GM21576 (cell line): ENCODE measurements at regions not wholly inside any gene's neighbourhood (a gene's known extent, or its start where the extent isn't known, plus 50 kb on each side); places are given as distances from the start of the nearest gene placed in this dataset.
"Not testable (repeated sequence)": the region's sequence is repeated elsewhere in the genome, so short reads cannot be mapped to it uniquely, and the experiment has no call there.

Source experiments
- ATAC-seq: cut with Tn5 transposase; IDR thresholded peaks from one replicate; pipeline ENCODE4 v1.9.1; 2021; ENCODE audit warnings: mild to moderate bottlenecking, moderate library complexity; ENCODE audit not compliant: unreplicated experiment

- no peak for ATAC-seq
Measured at GRCh38 chr3:182124716-182125115, 413.0 kb downstream of the SOX2 start.

- ATAC-seq: no peak
Measured at GRCh38 chr3:182129740-182130139, 418.0 kb downstream of the SOX2 start.

GRCh38 chr3:182133752-182134151 lies 422.0 kb downstream of the SOX2 start:
- no peak for ATAC-seq

GRCh38 chr3:182135056-182135455 lies 423.3 kb downstream of the SOX2 start:
- ATAC-seq: no peak

- no peak for ATAC-seq
Measured at GRCh38 chr3:182136008-182136910, 424.5 kb downstream of the SOX2 start.

- no peak for ATAC-seq
Measured at GRCh38 chr3:182138393-182138792, 426.7 kb downstream of the SOX2 start.

GRCh38 chr3:182139627-182140357 lies 428.1 kb downstream of the SOX2 start:
- no peak for ATAC-seq

- ATAC-seq: no peak
Measured at GRCh38 chr3:182142928-182143327, 431.2 kb downstream of the SOX2 start.

- no peak for ATAC-seq
Measured at GRCh38 chr3:182143903-182144302, 432.2 kb downstream of the SOX2 start.

GRCh38 chr3:182148360-182148759 lies 436.6 kb downstream of the SOX2 start:
- no peak for ATAC-seq

- no peak for ATAC-seq
Measured at GRCh38 chr3:182149594-182149993, 437.9 kb downstream of the SOX2 start.

- not testable (repeated sequence) for ATAC-seq
Measured at GRCh38 chr3:182156326-182156725, 444.6 kb downstream of the SOX2 start.

- ATAC-seq: no peak
Measured at GRCh38 chr3:182165234-182165633, 453.5 kb downstream of the SOX2 start.

- no peak for ATAC-seq
Measured at GRCh38 chr3:182172534-182172933, 460.8 kb downstream of the SOX2 start.

GRCh38 chr3:182178488-182179200 lies 466.9 kb downstream of the SOX2 start:
- ATAC-seq: no peak

- ATAC-seq: no peak
Measured at GRCh38 chr3:182179631-182180030, 467.9 kb downstream of the SOX2 start.

GRCh38 chr3:182180654-182181385 lies 469.1 kb downstream of the SOX2 start:
- no peak for ATAC-seq

GRCh38 chr3:182182531-182182968 lies 470.8 kb downstream of the SOX2 start:
- peak; percentile 68 for ATAC-seq

- no peak for ATAC-seq
Measured at GRCh38 chr3:182183716-182184430, 472.1 kb downstream of the SOX2 start.

GRCh38 chr3:182185313-182185712 lies 473.6 kb downstream of the SOX2 start:
- no peak for ATAC-seq
